Renal cortex interstitium (tissue), 11 donors: ENCODE measurements at regions not wholly inside any gene's neighbourhood (a gene's known extent, or its start where the extent isn't known, plus 50 kb on each side); places are given as distances from the start of the nearest gene placed in this dataset.
A peak's percentile ranks its signal among the peaks of the same experiment; 100 is the strongest.

Experiments
- DNase-seq, 11 donors: peaks; one replicate each; pipeline ENCODE4 v3.0.0-alpha.2; 2013; ENCODE audit warnings: low read depth in 9 of 11, low spot score in 4 of 11; ENCODE audit errors: extremely low read depth in 1 of 11

DNA sequence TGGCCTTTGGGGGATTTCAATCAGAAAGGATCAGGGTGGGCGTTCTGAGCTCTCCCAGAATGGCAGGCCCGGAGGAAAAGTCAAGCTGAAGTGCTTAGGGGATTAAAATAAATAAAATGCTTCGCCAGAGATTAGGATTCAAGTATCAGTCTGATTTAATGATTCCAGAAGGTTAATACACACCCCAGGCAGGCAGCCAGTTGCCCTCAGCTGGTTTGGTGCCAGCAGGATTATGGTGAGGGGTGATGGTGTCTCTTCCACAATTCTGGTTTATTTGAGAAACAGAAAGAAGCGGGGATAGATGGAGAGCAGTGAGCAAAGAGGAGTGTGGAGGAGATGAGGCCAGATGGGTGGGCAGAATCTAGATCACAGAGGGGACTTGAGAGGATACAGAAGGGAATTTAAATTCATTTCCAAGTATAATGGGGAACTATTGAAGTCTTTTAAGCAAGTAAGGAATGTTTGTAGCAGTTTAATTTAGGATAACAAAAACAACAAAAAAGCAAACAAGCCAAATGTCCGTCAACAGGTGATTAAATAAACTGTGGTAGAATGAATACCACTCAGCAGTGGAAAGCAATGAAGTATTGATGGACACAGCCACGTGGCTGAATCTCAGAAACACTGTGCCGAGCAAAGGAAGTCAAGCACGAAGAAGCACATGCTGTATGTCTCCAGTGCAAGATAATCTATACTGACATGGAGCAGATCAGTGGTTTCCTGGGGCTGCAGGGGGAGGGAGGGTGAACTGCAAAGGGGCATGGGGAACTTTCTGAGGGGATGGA lies 297.7 kb downstream of the MSX2 start:
- DNase-seq = no peak

GRCh38 chr5:175021321-175021720 lies 296.9 kb downstream of the MSX2 start:
- no peak for DNase-seq

- no peak for DNase-seq
These were observed 290.8 kb downstream of the MSX2 start for GRCh38 chr5:175015028-175015685.

DNA sequence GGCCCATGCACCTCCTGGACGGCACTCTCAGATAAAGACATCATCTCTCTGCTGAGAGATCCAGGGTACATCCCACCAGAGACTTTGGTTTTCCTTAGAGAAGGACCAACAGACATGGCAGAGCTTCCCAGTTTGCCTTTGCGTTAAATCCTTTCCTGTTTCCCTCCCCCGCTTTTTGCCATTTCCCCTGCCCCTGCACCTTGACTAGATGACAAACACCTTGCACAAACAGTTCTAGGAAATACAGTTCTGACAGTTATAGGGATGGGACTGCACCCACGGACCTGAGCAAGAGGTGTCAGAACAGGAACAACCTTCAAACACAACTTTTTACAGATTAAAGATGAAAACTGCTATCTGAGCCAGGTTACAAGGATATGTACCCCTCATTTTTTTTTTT lies 288.9 kb downstream of the MSX2 start:
- no peak for DNase-seq

- DNase-seq = no peak
These were observed 287.9 kb downstream of the MSX2 start for GRCh38 chr5:175012267-175012666.

- no peak for DNase-seq
These were observed 279.1 kb downstream of the MSX2 start for GRCh38 chr5:175003531-175003930.

DNA sequence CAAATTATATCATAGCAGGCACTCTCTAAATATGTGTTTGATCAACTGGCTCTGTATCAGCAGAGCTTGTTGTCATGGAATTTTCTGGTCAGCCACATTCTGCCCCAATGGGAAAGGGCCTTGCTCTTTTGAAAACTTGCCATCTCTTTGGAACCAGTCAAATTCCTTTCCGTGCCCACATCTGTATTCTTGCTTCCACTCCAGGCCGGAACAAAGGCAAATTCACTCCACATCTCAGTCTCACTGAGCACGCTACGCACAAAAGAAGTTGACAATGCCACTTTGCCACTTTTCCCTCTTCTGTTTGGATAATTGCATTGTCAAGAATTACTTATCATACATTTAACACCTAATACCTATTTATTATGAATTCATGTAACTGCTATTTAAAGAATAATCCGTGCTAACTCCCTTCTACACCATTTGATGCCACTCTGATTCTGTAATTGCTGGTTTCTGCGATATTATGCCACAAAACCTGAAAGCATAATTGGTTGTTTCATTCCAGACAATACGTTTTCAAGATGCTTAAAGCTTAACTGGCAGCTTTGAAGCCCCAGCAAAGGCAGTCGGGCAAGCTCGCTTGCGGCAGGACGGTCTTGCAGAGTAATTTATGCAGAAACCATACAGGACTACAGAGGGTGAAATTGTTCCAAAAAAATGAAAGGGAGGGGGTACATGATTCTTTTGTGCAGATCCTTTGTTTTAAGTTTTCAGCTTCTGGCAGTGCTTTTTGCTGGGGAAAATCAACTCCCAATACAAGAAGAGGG lies 277.7 kb downstream of the MSX2 start:
- DNase-seq = no peak

GRCh38 chr5:175001311-175001710 lies 276.9 kb downstream of the MSX2 start:
- DNase-seq = no peak

DNA sequence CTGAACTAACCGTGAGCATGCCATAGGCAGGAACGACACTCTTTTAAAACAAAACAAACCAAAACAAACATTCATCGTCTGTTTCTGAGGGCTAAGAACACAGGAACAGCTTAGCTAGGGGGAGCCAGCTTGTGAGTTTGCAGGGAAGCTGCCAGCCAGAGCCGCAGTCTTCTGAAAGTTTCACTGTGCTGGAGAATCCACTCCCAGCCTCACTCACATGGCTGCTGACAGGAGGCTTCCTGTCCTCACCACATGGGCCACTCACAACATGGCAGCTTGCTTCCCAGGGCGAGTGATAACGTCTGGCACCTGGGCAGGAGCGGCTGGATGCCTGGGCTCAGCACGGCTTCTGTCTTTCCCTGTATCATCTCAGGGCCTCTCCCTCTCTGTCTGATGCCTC lies 275.2 kb downstream of the MSX2 start:
- DNase-seq = no peak

- DNase-seq = no peak
These were observed 273.8 kb downstream of the MSX2 start for GRCh38 chr5:174998131-174998730.

DNA sequence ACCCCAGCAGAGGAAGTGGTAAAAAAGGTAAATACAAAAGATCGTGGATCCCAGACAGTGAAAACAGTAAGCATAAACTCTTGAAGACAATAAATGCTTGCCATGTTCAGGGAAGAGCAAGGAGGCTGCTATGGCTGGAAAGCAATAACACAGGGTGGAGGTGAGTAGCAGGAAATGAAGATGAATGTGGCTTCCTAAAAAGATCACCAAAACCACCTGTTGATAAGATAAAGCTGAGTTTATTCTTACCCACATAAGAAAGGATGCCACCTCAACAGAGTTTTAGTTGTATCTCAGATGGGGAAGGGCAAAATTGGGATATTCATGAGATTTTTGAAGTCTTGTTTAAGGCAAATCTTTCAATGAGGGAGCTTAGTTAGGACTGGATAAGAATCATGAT lies 273.3 kb downstream of the MSX2 start:
- DNase-seq = no peak

DNA sequence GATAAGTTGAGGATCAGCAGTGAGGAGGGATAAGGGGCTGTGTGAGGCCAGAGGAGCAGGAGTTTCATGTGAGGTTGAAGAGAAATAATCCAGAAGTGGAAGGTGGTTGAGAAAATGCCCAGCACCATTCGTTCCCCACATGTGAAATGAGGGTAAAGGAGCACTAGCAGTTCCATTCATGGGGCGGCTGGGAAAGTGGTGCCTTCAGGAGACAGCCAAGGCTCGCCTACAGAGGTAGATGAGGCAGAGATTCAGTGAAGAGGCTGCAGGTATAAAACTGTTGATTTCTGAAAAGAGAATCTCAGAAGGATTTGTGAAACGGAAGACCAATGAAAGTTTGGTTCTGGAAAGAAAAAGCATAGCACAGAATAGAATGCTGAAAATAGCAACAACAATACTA lies 272.6 kb downstream of the MSX2 start:
- DNase-seq = no peak

DNA sequence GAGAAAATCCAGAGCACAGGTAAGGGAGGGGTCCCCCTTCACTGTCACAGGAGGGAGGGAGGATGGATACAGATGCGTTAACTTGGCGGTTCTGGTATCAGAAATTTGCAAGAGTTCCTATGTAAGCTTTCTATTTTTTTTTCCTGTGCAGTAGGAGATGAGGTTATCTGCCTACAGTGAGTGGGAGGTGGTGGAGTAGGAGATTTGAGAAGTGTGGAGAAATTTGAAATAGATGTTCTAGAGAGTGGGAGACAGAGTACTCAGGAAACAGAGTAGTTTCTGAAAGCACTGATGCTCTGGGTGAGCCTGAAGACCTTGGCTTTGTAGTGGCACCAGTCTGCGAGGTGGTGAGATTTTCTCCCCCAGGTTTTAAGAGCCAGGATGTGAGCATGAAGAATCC lies 271.4 kb downstream of the MSX2 start:
- DNase-seq = no peak

GRCh38 chr5:174991847-174992246 lies 267.5 kb downstream of the MSX2 start:
- DNase-seq = peak in 2 of 11 donors; percentile 3 to 9

- no peak for DNase-seq
These were observed 266.5 kb downstream of the MSX2 start for GRCh38 chr5:174990909-174991308.

- DNase-seq = no peak
These were observed 263.1 kb downstream of the MSX2 start for GRCh38 chr5:174987443-174988012.

DNA sequence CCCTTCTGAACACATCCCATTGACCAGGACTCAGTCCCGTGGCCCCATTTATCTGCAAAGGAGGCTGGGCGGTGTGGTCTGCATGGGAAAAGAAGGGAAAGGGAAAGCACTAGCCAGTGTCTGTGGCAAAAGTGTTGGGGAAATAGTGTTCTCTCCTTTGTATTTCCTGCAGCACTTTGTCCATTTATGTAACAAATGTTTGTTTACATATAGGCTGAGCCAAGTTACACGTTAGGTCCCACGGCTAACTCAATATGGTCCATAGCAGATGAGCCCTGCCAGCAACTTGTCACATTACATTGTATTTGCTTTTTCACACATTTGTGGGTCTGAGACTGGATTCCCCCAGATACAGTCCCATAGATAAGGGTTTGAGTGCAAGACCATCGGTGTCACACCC lies 260.5 kb downstream of the MSX2 start:
- no peak for DNase-seq

DNA sequence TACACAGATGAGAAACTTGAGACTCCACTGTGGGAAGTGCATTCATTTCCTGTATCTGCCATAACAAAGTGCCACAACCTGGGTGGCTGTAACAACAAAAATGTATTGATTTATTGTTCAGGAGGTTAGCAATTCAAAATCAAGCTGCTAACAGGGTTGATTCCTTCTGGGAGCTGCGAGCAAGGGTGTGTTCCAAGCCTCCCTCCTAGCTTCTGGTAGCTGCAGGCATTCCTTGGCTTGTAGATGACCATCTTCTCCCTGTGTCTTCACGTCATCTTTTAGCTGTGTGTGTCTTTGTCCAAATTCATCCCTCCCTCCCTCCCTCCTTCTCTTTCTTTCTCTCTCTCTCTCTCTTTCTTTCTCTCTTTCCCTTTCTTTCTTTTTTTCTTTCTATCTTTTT lies 258.1 kb downstream of the MSX2 start:
- no peak for DNase-seq

- DNase-seq = no peak
These were observed 257.0 kb downstream of the MSX2 start for GRCh38 chr5:174981416-174981815.
